OCI-LY3 (cell line): ENCODE measurements at regions not wholly inside any gene's neighbourhood (a gene's known extent, or its start where the extent isn't known, plus 50 kb on each side); places are given as distances from the start of the nearest gene placed in this dataset.

Experiments
- CTCF ChIP-seq: fragments of 200-600, 300-600 bp; sonication (generic); IDR thresholded peaks from 2 replicates; pipeline ENCODE4 v1.5.1; 2014; ENCODE audit warnings: antibody characterized with exemption, low read length, low read depth
- EZH2phosphoT487 ChIP-seq: fragments of 200-600 bp; shearing (Covaris generic); IDR thresholded peaks from 2 replicates; pipeline ENCODE4 v1.6.1; 2018; ENCODE audit warnings: antibody characterized with exemption, mixed run types, low read depth

- TF ChIP-seq CTCF (no peak), EZH2phosphoT487 (no peak)
Observed at GRCh38 chr22:22751043-22751603, 106.7 kb downstream of the GGTLC2 start.
